GM12865 (cell line): ENCODE measurements at regions not wholly inside any gene's neighbourhood (a gene's known extent, or its start where the extent isn't known, plus 50 kb on each side); places are given as distances from the start of the nearest gene placed in this dataset.

ENCODE experiments used
- DNase-seq: peaks from one replicate; pipeline ENCODE4 v3.0.0; 2010; ENCODE audit warnings: low read depth
- H3K4me3 ChIP-seq: 2 replicates; pipeline ENCODE4 v1.5.1; 2011; ENCODE audit warnings: mild to moderate bottlenecking, low read depth, low read length, control low read depth
- CTCF ChIP-seq: IDR thresholded peaks from 2 replicates; pipeline ENCODE4 v1.5.1; 2011; ENCODE audit warnings: low read length, control low read depth, low read depth, inconsistent platforms; ENCODE audit not compliant: insufficient read depth; ENCODE audit errors: missing control alignments

GRCh38 chr6:169385237-169385880, 131.7 kb upstream of the THBS2 start:
- no peak overlapping the region for H3K4me3 ChIP-seq
- TF ChIP-seq CTCF: no peak

GRCh38 chr6:169384291-169384690, 130.6 kb upstream of the THBS2 start:
- no peak for TF ChIP-seq CTCF
- no peak for DNase-seq
- H3K4me3 ChIP-seq: no peak overlapping the region

More at GRCh38 chr6:169385237-169385880, 131.7 kb upstream of the THBS2 start:
- DNase-seq: no peak

- no peak overlapping the region for H3K4me3 ChIP-seq
- no peak for DNase-seq
- TF ChIP-seq CTCF: no peak
Observed at GRCh38 chr6:169383265-169383664, 129.6 kb upstream of the THBS2 start.

GRCh38 chr6:169382735-169383134, 129.1 kb upstream of the THBS2 start:
- TF ChIP-seq CTCF: no peak

GRCh38 chr6:169381988-169382387, 128.3 kb upstream of the THBS2 start:
- TF ChIP-seq CTCF: no peak
- H3K4me3 ChIP-seq: no peak overlapping the region
- DNase-seq: no peak

More at GRCh38 chr6:169382735-169383134, 129.1 kb upstream of the THBS2 start:
- DNase-seq: no peak
- no peak overlapping the region for H3K4me3 ChIP-seq

- no peak overlapping the region for H3K4me3 ChIP-seq
- no peak for DNase-seq
- no peak for TF ChIP-seq CTCF
Observed at GRCh38 chr6:169380493-169380892, 126.8 kb upstream of the THBS2 start.

GRCh38 chr6:169379495-169380070, 125.9 kb upstream of the THBS2 start:
- H3K4me3 ChIP-seq: no peak overlapping the region
- no peak for DNase-seq
- TF ChIP-seq CTCF: no peak
